ENCODE measurements at regions not wholly inside any gene's neighbourhood (a gene's known extent, or its start where the extent isn't known, plus 50 kb on each side); places are given as distances from the start of the nearest gene placed in this dataset.

DNA sequence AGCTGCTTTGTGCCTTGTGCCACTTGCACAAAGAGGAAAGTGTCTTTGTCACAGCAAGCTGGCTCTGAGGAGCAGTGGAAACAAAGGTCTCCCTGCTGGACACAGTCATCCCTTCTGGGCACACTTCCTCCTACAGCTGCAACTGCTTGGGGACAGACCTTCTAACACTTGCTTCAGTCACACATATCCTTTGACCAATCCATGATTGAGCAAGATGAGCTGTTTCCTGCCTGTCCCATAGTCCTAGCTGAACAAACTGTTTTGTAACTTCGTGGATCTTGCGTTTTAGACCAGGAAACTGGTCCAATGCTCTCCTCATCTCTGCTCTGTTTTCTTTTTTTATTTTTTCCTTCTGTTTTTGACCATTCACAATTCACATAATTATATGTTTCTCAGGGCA lies 98.5 kb downstream of the RRAGB start:
- H3K79me2 ChIP-seq (ENCODE audit: insufficient read depth, low read length), result no peaks in the 10 kb centered on the region
- Mint-ChIP-seq H3K27me3 (ENCODE audit: low read depth in 3 of 3) (no peaks in the 10 kb centered on the region), H3K27ac (no peak overlapping the region), H3K4me3 (no peak overlapping the region), H3K36me3 (no peaks in the 10 kb centered on the region), H3K9me3 (peaks cover 0 to 19% (median 10%) of the 10 kb centered on the region in 7 donors), H3K4me1 (no peaks in the 10 kb centered on the region)
- intact Hi-C loops (cut with micrococcal nuclease), result no loop called here
- H3K27ac ChIP-seq (ENCODE audit: low read depth in 1 of 2, low read length in 2 of 2), result no peak overlapping the region
- no peaks in the 10 kb centered on the region for H3K36me3 ChIP-seq (replicated peaks in 1 of 2; ENCODE audit: control insufficient read depth in 1 of 2, insufficient read depth in 2 of 2, low read length in 2 of 2)
- no peaks in the 10 kb centered on the region for H3K4me1 ChIP-seq (ENCODE audit: control insufficient read depth in 1 of 2, insufficient read depth in 2 of 2, low read length in 2 of 2)
- H3K4me2 ChIP-seq (replicated peaks; ENCODE audit: extremely low read depth, low read length, poor library complexity, severe bottlenecking), result no peak overlapping the region
- no peak for DNase-seq
- H3K9ac ChIP-seq (ENCODE audit: insufficient read depth, low read length, poor library complexity, severe bottlenecking), result no peak overlapping the region
- H3K9me3 ChIP-seq (replicated peaks in 1 of 2; ENCODE audit: control insufficient read depth in 1 of 2, insufficient read depth in 1 of 2, low read length in 2 of 2), result peaks cover 16 to 23% of the 10 kb centered on the region in 2 donors
- 10% methylated on average over 2 of the region's 2 CpGs for WGBS (ENCODE audit: insufficient coverage)
- TF ChIP-seq, protein P1, sequence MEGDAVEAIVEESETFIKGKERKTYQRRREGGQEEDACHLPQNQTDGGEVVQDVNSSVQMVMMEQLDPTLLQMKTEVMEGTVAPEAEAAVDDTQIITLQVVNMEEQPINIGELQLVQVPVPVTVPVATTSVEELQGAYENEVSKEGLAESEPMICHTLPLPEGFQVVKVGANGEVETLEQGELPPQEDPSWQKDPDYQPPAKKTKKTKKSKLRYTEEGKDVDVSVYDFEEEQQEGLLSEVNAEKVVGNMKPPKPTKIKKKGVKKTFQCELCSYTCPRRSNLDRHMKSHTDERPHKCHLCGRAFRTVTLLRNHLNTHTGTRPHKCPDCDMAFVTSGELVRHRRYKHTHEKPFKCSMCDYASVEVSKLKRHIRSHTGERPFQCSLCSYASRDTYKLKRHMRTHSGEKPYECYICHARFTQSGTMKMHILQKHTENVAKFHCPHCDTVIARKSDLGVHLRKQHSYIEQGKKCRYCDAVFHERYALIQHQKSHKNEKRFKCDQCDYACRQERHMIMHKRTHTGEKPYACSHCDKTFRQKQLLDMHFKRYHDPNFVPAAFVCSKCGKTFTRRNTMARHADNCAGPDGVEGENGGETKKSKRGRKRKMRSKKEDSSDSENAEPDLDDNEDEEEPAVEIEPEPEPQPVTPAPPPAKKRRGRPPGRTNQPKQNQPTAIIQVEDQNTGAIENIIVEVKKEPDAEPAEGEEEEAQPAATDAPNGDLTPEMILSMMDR (IDR thresholded peaks at IDR 0.05), result no peak
- no peak overlapping the region for H2AFZ ChIP-seq (ENCODE audit: insufficient read depth, low read depth, low read length, poor library complexity, severe bottlenecking)
- no peak overlapping the region for H3K4me3 ChIP-seq (replicated peaks in 1 of 3; ENCODE audit: low read depth in 2 of 3, low read length in 3 of 3)
- no peaks in the 10 kb centered on the region for H4K20me1 ChIP-seq (ENCODE audit: insufficient read depth, low read length)
- no peaks in the 10 kb centered on the region for H3K27me3 ChIP-seq (ENCODE audit: control insufficient read depth in 2 of 2, insufficient read depth in 2 of 2, low read length in 2 of 2)

DNA sequence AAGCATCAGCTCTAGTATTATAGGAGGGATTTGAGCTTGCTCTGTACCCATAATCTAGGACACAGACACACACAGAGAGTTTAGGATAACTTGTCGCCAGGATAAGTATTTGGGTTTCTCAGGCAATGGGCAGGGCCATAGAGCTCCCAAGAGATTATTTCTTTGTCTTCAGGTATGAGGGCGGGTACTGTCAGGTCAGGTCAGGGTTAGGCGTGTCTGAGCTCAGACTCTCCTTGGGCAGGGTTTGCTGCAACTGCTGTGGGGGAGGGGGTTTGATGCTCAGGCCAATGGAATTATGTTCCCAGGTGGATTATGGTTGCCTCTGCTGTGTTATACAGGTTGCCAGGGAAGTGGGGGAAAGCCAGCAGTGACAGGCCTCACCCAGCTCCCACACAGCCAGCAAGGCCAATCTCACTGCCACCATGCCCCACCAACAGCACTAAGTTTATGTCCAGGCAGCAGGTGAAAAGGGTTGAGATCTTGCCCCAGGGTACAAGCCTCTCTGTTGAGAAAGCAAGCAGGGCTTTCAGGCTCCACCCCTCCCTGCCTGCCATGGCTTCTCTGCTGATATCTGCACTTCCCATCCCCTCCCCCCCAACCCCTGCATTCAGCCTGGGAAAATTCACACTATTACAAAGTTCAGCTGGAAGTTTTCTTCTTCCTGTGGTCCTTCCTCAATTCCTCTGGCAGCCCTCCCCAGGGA lies 101.3 kb downstream of the RRAGB start:
- H3K4me2 ChIP-seq (replicated peaks; ENCODE audit: extremely low read depth, low read length, poor library complexity, severe bottlenecking), result no peak overlapping the region
- H4K20me1 ChIP-seq (ENCODE audit: insufficient read depth, low read length), result no peaks in the 10 kb centered on the region
- intact Hi-C loops (cut with micrococcal nuclease), result no loop called here
- Mint-ChIP-seq H3K36me3 (no peaks in the 10 kb centered on the region), H3K4me3 (no peak overlapping the region), H3K27me3 (ENCODE audit: low read depth in 3 of 3) (peaks cover 0 to 2% (median 0%) of the 10 kb centered on the region in 3 donors), H3K9me3 (peaks cover 0 to 15% (median 3%) of the 10 kb centered on the region in 7 donors), H3K4me1 (no peaks in the 10 kb centered on the region), H3K27ac (no peak overlapping the region)
- no peak overlapping the region for H3K4me3 ChIP-seq (replicated peaks in 1 of 3; ENCODE audit: low read depth in 2 of 3, low read length in 3 of 3)
- WGBS (ENCODE audit: insufficient coverage), result 81% methylated on average over 2 of the region's 3 CpGs
- H3K27ac ChIP-seq (ENCODE audit: low read depth in 1 of 2, low read length in 2 of 2), result no peak overlapping the region
- no peaks in the 10 kb centered on the region for H3K27me3 ChIP-seq (ENCODE audit: control insufficient read depth in 2 of 2, insufficient read depth in 2 of 2, low read length in 2 of 2)
- H3K4me1 ChIP-seq (ENCODE audit: control insufficient read depth in 1 of 2, insufficient read depth in 2 of 2, low read length in 2 of 2), result no peaks in the 10 kb centered on the region
- DNase-seq, result no peak
- peaks cover 7 to 8% of the 10 kb centered on the region in 2 donors for H3K9me3 ChIP-seq (replicated peaks in 1 of 2; ENCODE audit: control insufficient read depth in 1 of 2, insufficient read depth in 1 of 2, low read length in 2 of 2)
- TF ChIP-seq, protein P1 (IDR thresholded peaks at IDR 0.05), result no peak
- H2AFZ ChIP-seq (ENCODE audit: insufficient read depth, low read depth, low read length, poor library complexity, severe bottlenecking), result no peak overlapping the region
- no peaks in the 10 kb centered on the region for H3K36me3 ChIP-seq (replicated peaks in 1 of 2; ENCODE audit: control insufficient read depth in 1 of 2, insufficient read depth in 2 of 2, low read length in 2 of 2)
- H3K79me2 ChIP-seq (ENCODE audit: insufficient read depth, low read length), result no peaks in the 10 kb centered on the region
- H3K9ac ChIP-seq (ENCODE audit: insufficient read depth, low read length, poor library complexity, severe bottlenecking), result no peak overlapping the region

All from CD14-positive monocyte (primary cell).